Kasumi-1 (cell line): ENCODE measurements at regions not wholly inside any gene's neighbourhood (a gene's known extent, or its start where the extent isn't known, plus 50 kb on each side); places are given as distances from the start of the nearest gene placed in this dataset.
"Not testable (repeated sequence)": the region's sequence is repeated elsewhere in the genome, so short reads cannot be mapped to it uniquely, and the experiment has no call there.

ENCODE experiments used
- DNase-seq, 2 experiments: peaks; one replicate each; lab custom pipeline; 2025; lab: John Stamatoyannopoulos, UW

GRCh38 chr10:17538941-17539340 is 78.2 kb downstream of the HACD1 start:
- DNase-seq: no peak

DNA sequence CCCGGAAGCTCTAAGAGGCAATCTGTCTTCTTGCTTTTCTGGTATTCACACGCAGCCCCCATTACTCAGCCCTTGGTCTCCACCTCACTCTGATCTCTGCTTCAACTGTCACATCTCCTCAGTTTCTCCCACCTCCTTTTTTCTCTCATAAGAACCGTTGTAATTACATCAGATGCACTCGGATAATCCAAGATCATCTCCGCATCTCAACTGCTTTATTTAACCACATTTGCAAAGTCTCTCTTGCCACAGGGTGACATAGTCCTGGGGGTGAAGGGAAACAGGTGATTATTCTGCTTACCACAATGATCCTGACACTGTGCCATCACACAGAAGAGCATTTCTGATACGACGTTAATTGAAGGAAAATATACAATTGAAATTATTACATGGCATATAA is 79.9 kb downstream of the HACD1 start:
- no peak for DNase-seq

GRCh38 chr10:17536221-17536620 is 81.0 kb downstream of the HACD1 start:
- DNase-seq: no peak

- no peak for DNase-seq
These were observed 79.3 kb upstream of the ST8SIA6 start for GRCh38 chr10:17533731-17534130.

- no peak for DNase-seq
These were observed 74.0 kb upstream of the ST8SIA6 start for GRCh38 chr10:17528306-17528862.

DNA sequence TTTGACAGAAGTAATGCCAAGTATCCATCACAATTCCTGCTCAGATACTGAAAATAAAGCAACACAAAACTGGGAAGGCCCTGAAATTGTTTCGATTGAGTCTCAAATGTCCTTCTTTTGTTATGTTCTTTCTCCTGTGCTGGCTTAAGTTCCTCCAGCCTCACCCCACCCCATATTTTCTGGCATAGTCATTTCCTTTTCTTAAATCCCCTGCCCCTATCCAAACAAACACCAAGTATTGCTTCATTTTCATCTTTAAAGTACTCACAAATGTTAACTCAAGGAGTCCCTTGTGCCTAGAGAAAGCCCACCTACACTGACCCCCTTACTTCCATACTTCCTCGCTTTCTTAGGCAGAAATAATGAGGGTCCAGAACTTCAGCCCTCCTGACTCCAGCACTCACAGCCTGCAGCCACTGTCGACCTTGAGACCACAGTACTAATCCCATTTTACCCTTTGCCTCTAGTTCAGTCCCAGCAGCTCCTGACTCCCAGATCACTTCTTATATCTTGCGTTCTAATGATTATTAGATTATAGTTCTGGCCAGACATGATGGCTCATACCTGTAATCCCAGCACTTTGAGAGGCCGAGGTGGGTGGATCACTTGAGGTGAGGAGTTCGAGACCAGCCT is 73.2 kb upstream of the ST8SIA6 start:
- DNase-seq: no peak

GRCh38 chr10:17526571-17526970 is 72.2 kb upstream of the ST8SIA6 start:
- peak; percentile 28 to 37 for DNase-seq

GRCh38 chr10:17523917-17524316 is 69.5 kb upstream of the ST8SIA6 start:
- DNase-seq: no peak

GRCh38 chr10:17523246-17523753 is 68.9 kb upstream of the ST8SIA6 start:
- DNase-seq: no peak

DNA sequence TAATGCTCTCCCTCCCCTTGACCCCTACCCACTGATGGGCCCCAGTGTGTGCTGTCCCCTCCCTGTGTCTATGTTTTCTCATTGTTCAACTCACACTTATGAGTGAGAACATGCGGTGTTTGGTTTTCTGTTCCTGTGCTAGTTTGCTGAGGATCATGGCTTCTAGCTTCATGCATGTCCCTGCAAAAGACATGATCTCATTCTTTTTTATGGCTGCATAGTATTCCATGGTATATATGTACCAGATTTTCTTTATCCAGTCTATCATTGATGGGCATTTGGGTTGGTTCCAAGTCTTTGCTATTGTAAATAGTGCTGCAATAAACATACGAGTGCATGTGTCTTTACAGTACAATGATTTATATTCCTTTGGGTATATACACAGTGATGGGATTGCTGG is 67.9 kb upstream of the ST8SIA6 start:
- not testable (repeated sequence) for DNase-seq

GRCh38 chr10:17519457-17519856 is 65.1 kb upstream of the ST8SIA6 start:
- DNase-seq: no peak

- DNase-seq: no peak
These were observed 63.9 kb upstream of the ST8SIA6 start for GRCh38 chr10:17518338-17518737.

DNA sequence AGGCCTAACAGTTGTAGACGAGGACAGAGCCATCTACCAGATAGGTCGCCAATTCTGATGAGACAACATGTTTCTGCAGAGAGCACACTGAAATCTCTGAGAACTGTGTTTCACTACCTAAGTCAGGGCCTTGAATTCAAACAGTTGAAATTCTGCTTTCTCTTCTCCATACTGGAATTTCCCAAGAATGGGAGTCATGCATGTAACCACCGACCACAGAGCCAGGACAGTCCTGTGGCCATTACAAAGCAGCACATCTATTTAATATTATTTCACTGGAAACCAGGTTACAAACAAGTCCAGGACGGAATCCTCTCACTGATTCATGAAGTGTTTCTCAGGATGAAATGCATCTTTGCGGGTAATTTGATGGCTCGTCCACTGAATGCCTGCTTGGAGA is 62.0 kb upstream of the ST8SIA6 start:
- no peak for DNase-seq

DNA sequence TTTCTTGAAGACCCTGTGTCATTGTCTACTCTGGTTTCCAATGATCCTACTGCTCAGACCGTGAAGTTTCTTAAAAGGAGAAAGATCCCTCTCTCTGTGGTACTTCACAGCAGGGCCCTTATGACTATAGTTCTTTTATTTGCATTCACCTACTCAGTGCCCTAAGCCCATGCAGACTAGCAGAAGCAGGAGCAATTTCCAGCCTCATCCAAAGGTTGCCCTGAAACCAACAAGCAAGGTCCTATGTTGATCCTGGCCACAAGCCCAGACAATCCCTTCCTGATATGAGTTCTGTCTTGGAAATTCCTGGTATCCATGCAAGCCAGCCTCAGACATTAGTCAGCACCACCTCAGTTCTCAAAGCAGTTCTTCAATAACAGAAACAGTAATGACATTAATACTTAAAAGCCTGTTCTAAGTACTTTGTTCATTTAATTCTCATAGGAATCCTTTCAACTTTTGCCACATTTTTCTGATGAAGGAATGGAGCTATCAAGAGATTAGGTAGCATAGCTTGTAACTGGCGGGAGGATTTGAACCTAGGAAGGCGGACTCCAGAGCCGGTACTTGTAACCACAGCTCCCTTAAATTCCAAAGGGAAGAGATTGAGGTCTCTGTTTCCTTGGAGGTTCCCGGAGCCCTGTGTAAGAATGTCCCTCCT is 58.1 kb upstream of the ST8SIA6 start:
- no peak for DNase-seq

GRCh38 chr10:17510242-17510908 is 56.0 kb upstream of the ST8SIA6 start:
- DNase-seq: peak; percentile 11 to 20

- DNase-seq: no peak
These were observed 53.1 kb upstream of the ST8SIA6 start for GRCh38 chr10:17507538-17507937.

GRCh38 chr10:17506856-17507471 is 52.6 kb upstream of the ST8SIA6 start:
- DNase-seq: no peak

DNA sequence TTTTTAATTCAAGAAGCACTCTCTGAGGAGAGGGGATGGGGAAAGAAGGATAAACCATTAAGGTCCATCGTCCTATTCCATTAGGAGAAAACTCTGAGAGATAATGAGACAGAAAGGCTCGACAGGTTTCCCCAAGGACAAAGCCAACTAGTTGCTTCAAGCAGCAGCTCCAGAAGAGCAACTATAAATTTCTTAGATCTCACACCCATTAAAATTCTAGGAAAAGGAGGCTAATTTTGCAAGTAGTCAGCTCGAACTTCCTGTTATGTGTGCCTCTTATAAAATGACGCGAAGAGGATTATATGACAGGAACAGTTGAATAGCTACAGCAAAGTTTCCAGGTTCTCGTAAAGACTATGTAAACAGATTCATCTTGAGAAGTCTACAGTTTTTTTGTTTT is 52.0 kb upstream of the ST8SIA6 start:
- DNase-seq: no peak

DNA sequence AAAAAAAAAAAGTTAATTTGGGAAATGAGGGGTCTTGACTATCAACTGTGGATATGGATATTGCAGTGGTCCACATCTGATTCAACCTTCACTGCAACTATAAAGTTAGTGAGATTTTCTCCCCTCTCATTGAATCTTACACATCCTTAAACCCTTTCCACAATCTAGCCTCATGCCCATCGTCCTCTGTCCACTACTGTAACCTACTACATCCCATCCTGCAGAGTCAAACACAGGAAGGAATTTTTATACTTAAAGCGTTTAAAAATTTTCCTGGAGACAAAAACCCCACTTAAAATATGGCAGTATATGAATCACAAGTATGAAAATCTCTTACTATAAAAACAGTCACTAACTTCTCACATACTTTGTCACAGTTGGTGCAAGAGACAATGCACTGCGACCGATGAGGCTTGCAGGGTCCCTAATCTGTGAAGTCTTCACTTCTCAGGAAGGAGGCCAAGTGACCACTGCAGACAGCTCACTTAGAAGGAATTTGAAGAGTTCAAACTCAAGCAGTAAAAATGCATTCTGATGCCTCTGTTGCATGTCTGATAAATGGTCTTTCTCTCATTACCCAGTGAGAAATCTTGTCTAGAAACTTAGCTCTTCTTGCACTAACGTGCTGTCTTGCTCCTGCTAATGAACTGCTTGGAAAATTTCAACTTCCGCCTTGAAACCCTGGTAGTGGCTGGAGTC is 50.3 kb upstream of the ST8SIA6 start:
- no peak for DNase-seq
